HEK293 (cell line): ENCODE measurements at regions not wholly inside any gene's neighbourhood (a gene's known extent, or its start where the extent isn't known, plus 50 kb on each side); places are given as distances from the start of the nearest gene placed in this dataset.

Experiments
- CTCF ChIA-PET: fragments of 350-600 bp; formaldehyde crosslinking; extraction: SDS; loops from one replicate; lab custom pipeline; 2021; ENCODE audit warnings: antibody characterized with exemption; lab: Yijun Ruan, JAX
- POLR2A ChIA-PET: fragments of 300-600 bp; formaldehyde crosslinking; extraction: SDS; loops from one replicate; lab custom pipeline; 2020; ENCODE audit warnings: antibody characterized with exemption, inconsistent platforms; lab: Yijun Ruan, JAX
- H3K27ac ChIP-seq: fragments of 200-500 bp; sonication (Bioruptor generic); 2 replicates; pipeline ENCODE4 v1.5.1; 2014; ENCODE audit warnings: low read depth, low read length, control low read depth, inconsistent platforms; ENCODE audit errors: extremely low read depth
- H3K36me3 ChIP-seq, 2 experiments: fragments of 200-500 bp in 1 of 2; sonication (Bioruptor generic) in 1 of 2; 1 replicate in 1 of 2; 2 replicates in 1 of 2; pipeline ENCODE4 v1.5.1; 2014 to 2017; ENCODE audit warnings: inconsistent platforms in 2 of 2, low read length in 2 of 2; ENCODE audit not compliant: control insufficient read depth in 2 of 2, insufficient read depth in 1 of 2
- H3K4me1 ChIP-seq: fragments of 200-500 bp; sonication (Bioruptor generic); 2 replicates; pipeline ENCODE4 v1.5.1; 2014; ENCODE audit warnings: mild to moderate bottlenecking, low read length, inconsistent platforms; ENCODE audit not compliant: control insufficient read depth, insufficient read depth
- H3K4me3 ChIP-seq: 2 replicates; pipeline ENCODE4 v1.5.1; 2011; ENCODE audit warnings: low read depth, mild to moderate bottlenecking, control low read depth, low read length, moderate library complexity
- H3K9me3 ChIP-seq: fragments of 200-500 bp; sonication (Bioruptor generic); 2 replicates; pipeline ENCODE4 v1.5.1; 2014; ENCODE audit warnings: low read depth, low read length, inconsistent platforms; ENCODE audit not compliant: control insufficient read depth, insufficient read depth
- FEZF1 ChIP-seq: fragments of 450-650 bp; formaldehyde crosslinking; IDR thresholded peaks from 2 replicates; pipeline ENCODE4 v1.5.1; 2016; ENCODE audit warnings: missing biosample characterization, missing genetic modification characterization
- KLF10 ChIP-seq: fragments of 450-650 bp; IDR thresholded peaks from 2 replicates; pipeline ENCODE4 v1.5.1; 2018; ENCODE audit warnings: missing biosample characterization, mild to moderate bottlenecking, missing genetic modification characterization
- RBAK ChIP-seq: fragments of 450-650 bp; formaldehyde crosslinking; IDR thresholded peaks from 2 replicates; pipeline ENCODE4 v1.5.1; 2016; ENCODE audit warnings: missing biosample characterization, missing genetic modification characterization
- ZBTB11 ChIP-seq: fragments of 450-650 bp; formaldehyde crosslinking; conservative IDR thresholded peaks from 2 replicates; pipeline ENCODE4 v1.5.1; 2016; ENCODE audit warnings: low read depth, missing biosample characterization, missing genetic modification characterization
- ZNF10 ChIP-seq: fragments of 450-650 bp; formaldehyde crosslinking; IDR thresholded peaks from 2 replicates; pipeline ENCODE4 v1.5.1; 2017; ENCODE audit warnings: missing biosample characterization, missing genetic modification characterization
- ZNF114 ChIP-seq: fragments of 450-650 bp; formaldehyde crosslinking; IDR thresholded peaks from 2 replicates; pipeline ENCODE4 v1.5.0; 2017; ENCODE audit warnings: missing biosample characterization, missing genetic modification characterization
- ZNF132 ChIP-seq: fragments of 450-650 bp; formaldehyde crosslinking; IDR thresholded peaks from 2 replicates; pipeline ENCODE4 v1.5.1; 2017; ENCODE audit warnings: missing biosample characterization, missing genetic modification characterization, borderline replicate concordance
- ZNF175 ChIP-seq: fragments of 450-650 bp; formaldehyde crosslinking; IDR thresholded peaks from 2 replicates; pipeline ENCODE4 v1.5.1; 2016; ENCODE audit warnings: missing biosample characterization, missing genetic modification characterization
- ZNF202 ChIP-seq: fragments of 450-650 bp; formaldehyde crosslinking; IDR thresholded peaks from 2 replicates; pipeline ENCODE4 v1.5.1; 2016; ENCODE audit warnings: missing biosample characterization, missing genetic modification characterization, borderline replicate concordance
- ZNF292 ChIP-seq: fragments of 450-650 bp; formaldehyde crosslinking; IDR thresholded peaks from 2 replicates; pipeline ENCODE4 v1.5.1; 2016; ENCODE audit warnings: low read depth, missing biosample characterization, missing genetic modification characterization, borderline replicate concordance
- ZNF311 ChIP-seq: fragments of 450-650 bp; formaldehyde crosslinking; IDR thresholded peaks from 2 replicates; pipeline ENCODE4 v1.5.1; 2017; ENCODE audit warnings: missing biosample characterization, missing genetic modification characterization, borderline replicate concordance
- ZNF341 ChIP-seq: fragments of 450-650 bp; formaldehyde crosslinking; IDR thresholded peaks from 2 replicates; pipeline ENCODE4; 2016; ENCODE audit warnings: low read depth, missing biosample characterization, missing genetic modification characterization
- ZNF366 ChIP-seq: fragments of 450-650 bp; formaldehyde crosslinking; conservative IDR thresholded peaks from 2 replicates; pipeline ENCODE4 v1.5.1; 2016; ENCODE audit warnings: missing biosample characterization, missing genetic modification characterization
- ZNF394 ChIP-seq: fragments of 450-650 bp; formaldehyde crosslinking; IDR thresholded peaks from 2 replicates; pipeline ENCODE4 v1.5.1; 2016; ENCODE audit warnings: missing biosample characterization, missing genetic modification characterization, mild to moderate bottlenecking, moderate library complexity, borderline replicate concordance
- ZNF624 ChIP-seq: fragments of 450-650 bp; formaldehyde crosslinking; IDR thresholded peaks from 2 replicates; pipeline ENCODE4 v1.5.1; 2017; ENCODE audit warnings: missing biosample characterization, missing genetic modification characterization
- ZNF658 ChIP-seq: fragments of 450-650 bp; formaldehyde crosslinking; IDR thresholded peaks from 2 replicates; pipeline ENCODE4; 2016; ENCODE audit warnings: missing biosample characterization, missing genetic modification characterization
- ZNF747 ChIP-seq: fragments of 450-650 bp; formaldehyde crosslinking; IDR thresholded peaks from 2 replicates; pipeline ENCODE4 v1.5.1; 2016; ENCODE audit warnings: missing biosample characterization, missing genetic modification characterization
- ZNF837 ChIP-seq: fragments of 450-650 bp; formaldehyde crosslinking; IDR thresholded peaks from 2 replicates; pipeline ENCODE4 v1.5.1; 2016; ENCODE audit warnings: missing biosample characterization, missing genetic modification characterization
- TF ChIP-seq, protein P1 (sequence below): fragments of 450-650 bp; formaldehyde crosslinking; IDR thresholded peaks from 2 replicates; pipeline ENCODE4 v1.5.1; 2016; ENCODE audit warnings: missing biosample characterization, missing genetic modification characterization
- TF ChIP-seq, protein P2 (sequence below): fragments of 450-650 bp; formaldehyde crosslinking; IDR thresholded peaks from 2 replicates; pipeline ENCODE4 v1.5.1; 2016; ENCODE audit warnings: missing biosample characterization, missing genetic modification characterization

- TF ChIP-seq, protein P1, sequence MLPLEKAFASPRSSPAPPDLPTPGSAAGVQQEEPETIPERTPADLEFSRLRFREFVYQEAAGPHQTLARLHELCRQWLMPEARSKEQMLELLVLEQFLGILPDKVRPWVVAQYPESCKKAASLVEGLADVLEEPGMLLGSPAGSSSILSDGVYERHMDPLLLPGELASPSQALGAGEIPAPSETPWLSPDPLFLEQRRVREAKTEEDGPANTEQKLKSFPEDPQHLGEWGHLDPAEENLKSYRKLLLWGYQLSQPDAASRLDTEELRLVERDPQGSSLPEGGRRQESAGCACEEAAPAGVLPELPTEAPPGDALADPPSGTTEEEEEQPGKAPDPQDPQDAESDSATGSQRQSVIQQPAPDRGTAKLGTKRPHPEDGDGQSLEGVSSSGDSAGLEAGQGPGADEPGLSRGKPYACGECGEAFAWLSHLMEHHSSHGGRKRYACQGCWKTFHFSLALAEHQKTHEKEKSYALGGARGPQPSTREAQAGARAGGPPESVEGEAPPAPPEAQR: no peak
- TF ChIP-seq ZNF10 (tag by site-specific recombination): no peak
Measured at GRCh38 chr13:76790980-76791819, 95.0 kb downstream of the KCTD12 start (continued).

- Histone ChIP-seq H3K36me3 (no peaks in the 10 kb centered on the region), H3K4me1 (no peaks in the 10 kb centered on the region), H3K9me3 (no peaks in the 10 kb centered on the region), H3K27ac (no peak overlapping the region), H3K4me3 (no peak overlapping the region)
- POLR2A ChIA-PET: no interaction called here
- CTCF ChIA-PET: no interaction called here
- no peak for TF ChIP-seq ZNF292 (tag by site-specific recombination)
- TF ChIP-seq FEZF1 (tag by site-specific recombination): no peak
- TF ChIP-seq ZNF311 (tag by site-specific recombination): no peak
- TF ChIP-seq ZNF837: no peak
- TF ChIP-seq ZNF624 (tag by site-specific recombination): no peak
- TF ChIP-seq ZNF747 (tag by site-specific recombination): no peak
- no peak for TF ChIP-seq ZNF394 (tag by site-specific recombination)
- TF ChIP-seq, protein P2, sequence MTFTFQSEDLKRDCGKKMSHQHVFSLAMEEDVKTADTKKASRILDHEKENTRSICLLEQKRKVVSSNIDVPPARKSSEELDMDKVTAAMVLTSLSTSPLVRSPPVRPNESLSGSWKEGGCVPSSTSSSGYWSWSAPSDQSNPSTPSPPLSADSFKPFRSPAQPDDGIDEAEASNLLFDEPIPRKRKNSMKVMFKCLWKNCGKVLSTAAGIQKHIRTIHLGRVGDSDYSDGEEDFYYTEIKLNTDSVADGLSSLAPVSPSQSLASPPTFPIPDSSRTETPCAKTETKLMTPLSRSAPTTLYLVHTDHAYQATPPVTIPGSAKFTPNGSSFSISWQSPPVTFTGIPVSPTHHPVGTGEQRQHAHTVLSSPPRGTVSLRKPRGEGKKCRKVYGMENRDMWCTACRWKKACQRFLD (tag by site-specific recombination): no peak
- no peak for TF ChIP-seq RBAK (tag by site-specific recombination)
- TF ChIP-seq ZNF341 (tag by site-specific recombination): no peak
- TF ChIP-seq ZNF202: no peak
- no peak for TF ChIP-seq ZBTB11 (tag by site-specific recombination)
- no peak for TF ChIP-seq ZNF175 (tag by site-specific recombination)
- no peak for TF ChIP-seq ZNF658
- no peak for TF ChIP-seq ZNF114 (tag by site-specific recombination)
- no peak for TF ChIP-seq ZNF366 (tag by site-specific recombination)
- TF ChIP-seq ZNF132 (tag by site-specific recombination): no peak
- no peak for TF ChIP-seq KLF10
Measured at GRCh38 chr13:76790526-76790925, 95.7 kb downstream of the KCTD12 start.
